GM23338 (cell line): ENCODE measurements at regions not wholly inside any gene's neighbourhood (a gene's known extent, or its start where the extent isn't known, plus 50 kb on each side); places are given as distances from the start of the nearest gene placed in this dataset.
A peak's percentile ranks its signal among the peaks of the same experiment; 100 is the strongest.

ENCODE experiments used
- ATAC-seq: fragments of 200-7000 bp; cut with Tn5 transposase; 3 replicates; pipeline ENCODE4 v1.9.1; 2020
- DNase-seq: peaks from one replicate; pipeline ENCODE4 v3.0.0-alpha.2; 2015; ENCODE audit warnings: low spot score
- H2AFZ ChIP-seq: fragments of 200-600 bp; sonication (generic); 2 replicates; pipeline ENCODE4 v1.8.0; 2016; ENCODE audit warnings: antibody characterized with exemption, mild to moderate bottlenecking, moderate library complexity
- H3F3A ChIP-seq: fragments of 200-600 bp; sonication (generic); replicated peaks from 2 replicates; pipeline ENCODE4 v1.8.0; 2017; ENCODE audit warnings: antibody characterized with exemption, mixed run types, low read depth
- H3K27ac ChIP-seq: fragments of 200-600 bp; sonication (generic); 2 replicates; pipeline ENCODE4 v1.6.1; 2016; ENCODE audit warnings: low read depth
- H3K27me3 ChIP-seq: fragments of 200-600 bp; sonication (generic); 2 replicates; pipeline ENCODE4 v1.8.0; 2016; ENCODE audit warnings: mild to moderate bottlenecking, mixed run types, moderate library complexity; ENCODE audit not compliant: insufficient read depth
- H3K36me3 ChIP-seq: fragments of 200-600 bp; sonication (generic); 2 replicates; pipeline ENCODE4 v1.8.0; 2016; ENCODE audit warnings: mild to moderate bottlenecking; ENCODE audit not compliant: insufficient read depth
- H3K4me1 ChIP-seq: fragments of 200-600 bp; sonication (generic); 2 replicates; pipeline ENCODE4 v1.8.0; 2016; ENCODE audit warnings: mild to moderate bottlenecking, moderate library complexity; ENCODE audit not compliant: insufficient read depth
- H3K4me2 ChIP-seq: fragments of 200-600 bp; sonication (generic); 2 replicates; pipeline ENCODE4 v1.7.1; 2017; ENCODE audit warnings: mixed run types
- H3K4me3 ChIP-seq: fragments of 200-600 bp; sonication (generic); 2 replicates; pipeline ENCODE4 v1.6.1; 2016; ENCODE audit warnings: mixed run types
- H3K79me2 ChIP-seq: fragments of 200-600 bp; sonication (generic); replicated peaks from 2 replicates; pipeline ENCODE4 v1.8.0; 2017; ENCODE audit warnings: mild to moderate bottlenecking; ENCODE audit not compliant: insufficient read depth
- H3K9me2 ChIP-seq: fragments of 200-600 bp; sonication (generic); 2 replicates; pipeline ENCODE4 v1.8.0; 2017; ENCODE audit not compliant: insufficient read depth
- H4K20me1 ChIP-seq: fragments of 200-600 bp; sonication (generic); replicated peaks from 2 replicates; pipeline ENCODE4 v1.8.0; 2017; ENCODE audit warnings: mild to moderate bottlenecking; ENCODE audit not compliant: insufficient read depth
- H3K27ac Mint-ChIP-seq: 2 replicates; pipeline ENCODE4 v1.8.0; 2020; ENCODE audit warnings: inconsistent platforms, mild to moderate bottlenecking, moderate library complexity, mixed read lengths
- H3K27me3 Mint-ChIP-seq: 3 replicates; pipeline ENCODE4 v1.8.0; 2022; ENCODE audit warnings: low read depth, mild to moderate bottlenecking, moderate library complexity, mixed read lengths, inconsistent platforms; ENCODE audit not compliant: insufficient read depth, poor library complexity
- H3K36me3 Mint-ChIP-seq: 3 replicates; pipeline ENCODE4 v1.8.0; 2021; ENCODE audit warnings: low read depth, mild to moderate bottlenecking, inconsistent platforms, moderate library complexity, mixed read lengths
- H3K4me1 Mint-ChIP-seq: 3 replicates; pipeline ENCODE4 v1.8.0; 2020; ENCODE audit warnings: mild to moderate bottlenecking, inconsistent platforms, mixed read lengths
- H3K4me3 Mint-ChIP-seq: 3 replicates; pipeline ENCODE4 v1.8.0; 2021; ENCODE audit warnings: moderate library complexity, mild to moderate bottlenecking, inconsistent platforms, mixed read lengths
- H3K9me3 Mint-ChIP-seq: 3 replicates; pipeline ENCODE4 v1.8.0; 2020; ENCODE audit warnings: moderate library complexity, mild to moderate bottlenecking, inconsistent platforms, mixed read lengths
- CTCF ChIP-seq, 2 experiments: fragments of 200-600 bp in 1 of 2; sonication (generic) in 1 of 2; conservative IDR thresholded peaks; 2 replicates each; pipeline versions ENCODE4 v1.5.1 to v1.6.1; 2016 to 2017; ENCODE audit warnings: antibody characterized with exemption in 2 of 2, low read depth in 2 of 2, mild to moderate bottlenecking in 2 of 2, moderate library complexity in 1 of 2
- EZH2 ChIP-seq: fragments of 200-600 bp; sonication (generic); IDR thresholded peaks from one replicate; pipeline ENCODE4 v1.8.0; 2017; ENCODE audit warnings: antibody characterized with exemption, mild to moderate bottlenecking, low read depth; ENCODE audit not compliant: unreplicated experiment
- EZH2phosphoT487 ChIP-seq: fragments of 200-600 bp; sonication (generic); IDR thresholded peaks from one replicate; pipeline ENCODE4 v1.8.1; 2018; ENCODE audit warnings: antibody characterized with exemption; ENCODE audit not compliant: unreplicated experiment
- STAT1 ChIP-seq: IDR thresholded peaks from one replicate; pipeline ENCODE4 v1.6.1; 2016; ENCODE audit warnings: antibody characterized with exemption; ENCODE audit not compliant: unreplicated experiment
- ZNF114 ChIP-seq: fragments of 250-450 bp; sonication (Bioruptor Pico); IDR thresholded peaks from 2 replicates; pipeline ENCODE4 v1.5.0; 2020; ENCODE audit warnings: mild to moderate bottlenecking, moderate library complexity
- TF ChIP-seq, protein P1 (sequence below): IDR thresholded peaks from one replicate; pipeline ENCODE4 v1.6.1; 2018; ENCODE audit warnings: antibody characterized with exemption; ENCODE audit not compliant: unreplicated experiment
- TF ChIP-seq, protein P2 (sequence below): IDR thresholded peaks from 2 replicates; pipeline ENCODE4 v1.6.1; 2016; ENCODE audit warnings: antibody characterized with exemption

- TF ChIP-seq EZH2, result no peak
- TF ChIP-seq EZH2phosphoT487, result no peak
- TF ChIP-seq, protein P1, sequence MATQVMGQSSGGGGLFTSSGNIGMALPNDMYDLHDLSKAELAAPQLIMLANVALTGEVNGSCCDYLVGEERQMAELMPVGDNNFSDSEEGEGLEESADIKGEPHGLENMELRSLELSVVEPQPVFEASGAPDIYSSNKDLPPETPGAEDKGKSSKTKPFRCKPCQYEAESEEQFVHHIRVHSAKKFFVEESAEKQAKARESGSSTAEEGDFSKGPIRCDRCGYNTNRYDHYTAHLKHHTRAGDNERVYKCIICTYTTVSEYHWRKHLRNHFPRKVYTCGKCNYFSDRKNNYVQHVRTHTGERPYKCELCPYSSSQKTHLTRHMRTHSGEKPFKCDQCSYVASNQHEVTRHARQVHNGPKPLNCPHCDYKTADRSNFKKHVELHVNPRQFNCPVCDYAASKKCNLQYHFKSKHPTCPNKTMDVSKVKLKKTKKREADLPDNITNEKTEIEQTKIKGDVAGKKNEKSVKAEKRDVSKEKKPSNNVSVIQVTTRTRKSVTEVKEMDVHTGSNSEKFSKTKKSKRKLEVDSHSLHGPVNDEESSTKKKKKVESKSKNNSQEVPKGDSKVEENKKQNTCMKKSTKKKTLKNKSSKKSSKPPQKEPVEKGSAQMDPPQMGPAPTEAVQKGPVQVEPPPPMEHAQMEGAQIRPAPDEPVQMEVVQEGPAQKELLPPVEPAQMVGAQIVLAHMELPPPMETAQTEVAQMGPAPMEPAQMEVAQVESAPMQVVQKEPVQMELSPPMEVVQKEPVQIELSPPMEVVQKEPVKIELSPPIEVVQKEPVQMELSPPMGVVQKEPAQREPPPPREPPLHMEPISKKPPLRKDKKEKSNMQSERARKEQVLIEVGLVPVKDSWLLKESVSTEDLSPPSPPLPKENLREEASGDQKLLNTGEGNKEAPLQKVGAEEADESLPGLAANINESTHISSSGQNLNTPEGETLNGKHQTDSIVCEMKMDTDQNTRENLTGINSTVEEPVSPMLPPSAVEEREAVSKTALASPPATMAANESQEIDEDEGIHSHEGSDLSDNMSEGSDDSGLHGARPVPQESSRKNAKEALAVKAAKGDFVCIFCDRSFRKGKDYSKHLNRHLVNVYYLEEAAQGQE, result no peak
- TF ChIP-seq CTCF (conservative IDR thresholded peaks at IDR 0.05; ENCODE audit: low read depth in 2 of 2), result no peak
These were observed 448.4 kb downstream of the DAD1 start (continued) for GRCh38 chr14:22140633-22141032.

GRCh38 chr14:22131749-22132476 lies 457.1 kb downstream of the DAD1 start:
- H3K27me3 ChIP-seq, result no peaks in the 10 kb centered on the region
- H3K4me3 ChIP-seq, result no peak overlapping the region
- no peak overlapping the region for H3K4me3 Mint-ChIP-seq
- TF ChIP-seq CTCF (conservative IDR thresholded peaks at IDR 0.05; ENCODE audit: low read depth in 2 of 2) (peak; percentile 70 to 87), STAT1 (no peak), ZNF114 (CRISPR knock-in tag) (no peak), EZH2phosphoT487 (no peak)
- TF ChIP-seq, protein P2, sequence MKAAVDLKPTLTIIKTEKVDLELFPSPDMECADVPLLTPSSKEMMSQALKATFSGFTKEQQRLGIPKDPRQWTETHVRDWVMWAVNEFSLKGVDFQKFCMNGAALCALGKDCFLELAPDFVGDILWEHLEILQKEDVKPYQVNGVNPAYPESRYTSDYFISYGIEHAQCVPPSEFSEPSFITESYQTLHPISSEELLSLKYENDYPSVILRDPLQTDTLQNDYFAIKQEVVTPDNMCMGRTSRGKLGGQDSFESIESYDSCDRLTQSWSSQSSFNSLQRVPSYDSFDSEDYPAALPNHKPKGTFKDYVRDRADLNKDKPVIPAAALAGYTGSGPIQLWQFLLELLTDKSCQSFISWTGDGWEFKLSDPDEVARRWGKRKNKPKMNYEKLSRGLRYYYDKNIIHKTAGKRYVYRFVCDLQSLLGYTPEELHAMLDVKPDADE, result no peak
- H3K36me3 Mint-ChIP-seq, result no peaks in the 10 kb centered on the region; the same call in 1 of the 3 replicates
- H3K79me2 ChIP-seq, result no peaks in the 10 kb centered on the region
- H3K36me3 ChIP-seq, result no peaks in the 10 kb centered on the region
- H3K9me2 ChIP-seq, result peaks cover 8% of the 10 kb centered on the region
- ATAC-seq (peak; percentile 54; the same call in 2 of the 3 replicates), DNase-seq (peak; percentile 72)
- H4K20me1 ChIP-seq, result no peaks in the 10 kb centered on the region
- no peak overlapping the region for H3K27ac Mint-ChIP-seq
- H2AFZ ChIP-seq, result peak overlapping the region; percentile 95
- no peaks in the 10 kb centered on the region for H3K4me1 Mint-ChIP-seq
- H3K27ac ChIP-seq, result no peak overlapping the region
- no peaks in the 10 kb centered on the region for H3K27me3 Mint-ChIP-seq
- no peaks in the 10 kb centered on the region for H3F3A ChIP-seq
- H3K4me2 ChIP-seq, result no peak overlapping the region
- peaks cover 14% of the 10 kb centered on the region for H3K9me3 Mint-ChIP-seq
- H3K4me1 ChIP-seq, result no peaks in the 10 kb centered on the region
